ENCODE measurements at regions not wholly inside any gene's neighbourhood (a gene's known extent, or its start where the extent isn't known, plus 50 kb on each side); places are given as distances from the start of the nearest gene placed in this dataset.
A peak's percentile ranks its signal among the peaks of the same experiment; 100 is the strongest.

GRCh38 chrX:44401151-44401550 is 57.7 kb upstream of the EFHC2 start:
- H3K4me1 Mint-ChIP-seq = no peaks in the 10 kb centered on the region
- no peak for ATAC-seq (replicated peaks)
- H3K27me3 Mint-ChIP-seq = no peaks in the 10 kb centered on the region
- H3K4me3 Mint-ChIP-seq = no peak overlapping the region
- H3K36me3 Mint-ChIP-seq (ENCODE audit: low read depth) = no peaks in the 10 kb centered on the region
- no peaks in the 10 kb centered on the region for H3K9me3 Mint-ChIP-seq
- no peak overlapping the region for H3K27ac Mint-ChIP-seq

- Mint-ChIP-seq H3K27ac (no peak overlapping the region), H3K36me3 (ENCODE audit: low read depth) (no peaks in the 10 kb centered on the region), H3K4me3 (no peak overlapping the region), H3K9me3 (no peaks in the 10 kb centered on the region), H3K27me3 (no peaks in the 10 kb centered on the region), H3K4me1 (no peaks in the 10 kb centered on the region)
- peak; percentile 83 for ATAC-seq (replicated peaks)
Measured at GRCh38 chrX:44400588-44400987, 57.1 kb upstream of the EFHC2 start.

GRCh38 chrX:44400161-44400560 is 56.7 kb upstream of the EFHC2 start:
- Mint-ChIP-seq H3K9me3 (no peaks in the 10 kb centered on the region), H3K4me1 (no peaks in the 10 kb centered on the region), H3K27ac (no peak overlapping the region), H3K36me3 (ENCODE audit: low read depth) (no peaks in the 10 kb centered on the region), H3K27me3 (no peaks in the 10 kb centered on the region), H3K4me3 (no peak overlapping the region)
- ATAC-seq (replicated peaks) = no peak
